Common myeloid progenitor, CD34-positive (primary cell): ENCODE measurements at regions not wholly inside any gene's neighbourhood (a gene's known extent, or its start where the extent isn't known, plus 50 kb on each side); places are given as distances from the start of the nearest gene placed in this dataset.
"Not testable (repeated sequence)": the region's sequence is repeated elsewhere in the genome, so short reads cannot be mapped to it uniquely, and the experiment has no call there.

Experiments
- CTCF ChIA-PET: fragments of 350-600 bp; sonication (Branson Sonifier 250); formaldehyde crosslinking; loops from one replicate; lab custom pipeline; 2021; ENCODE audit warnings: antibody characterized with exemption; lab: Charles Lee
- POLR2A ChIA-PET: fragments of 350-600 bp; sonication (Branson Sonifier 250); formaldehyde crosslinking; loops from one replicate; lab custom pipeline; 2021; ENCODE audit warnings: antibody characterized with exemption; lab: Charles Lee
- DNase-seq, 3 donors: peaks; one replicate each; pipeline versions ENCODE4 v3.0.0 to v3.0.0-alpha.2; 2013
- H3K27ac ChIP-seq, 2 experiments: 1 replicate in 1 of 2; 2 replicates in 1 of 2; pipeline ENCODE4 v1.7.0; 2013; ENCODE audit warnings: inconsistent platforms in 2 of 2, low read length in 2 of 2, mild to moderate bottlenecking in 2 of 2, low read depth in 1 of 2, moderate library complexity in 1 of 2; ENCODE audit not compliant: severe bottlenecking in 2 of 2, insufficient read depth in 1 of 2, poor library complexity in 1 of 2
- H3K27me3 ChIP-seq, 5 experiments: replicated peaks in 2 of 5; 1 replicate in 3 of 5; 2 replicates in 2 of 5; pipeline versions ENCODE4 v1.6.1 to v1.7.0; 2013; ENCODE audit warnings: low read length in 4 of 5, mild to moderate bottlenecking in 2 of 5, moderate library complexity in 2 of 5, inconsistent platforms in 1 of 5; ENCODE audit not compliant: insufficient read depth in 5 of 5, control insufficient read depth in 4 of 5
- H3K36me3 ChIP-seq, 4 experiments: 1 replicate in 2 of 4; 2 replicates in 2 of 4; pipeline versions ENCODE4 v1.6.1 to v1.7.0; 2013; ENCODE audit warnings: low read length in 3 of 4, control low read depth in 1 of 4, mild to moderate bottlenecking in 1 of 4; ENCODE audit not compliant: control insufficient read depth in 4 of 4, insufficient read depth in 4 of 4
- H3K4me1 ChIP-seq, 4 experiments: 1 replicate in 3 of 4; 2 replicates in 1 of 4; pipeline versions ENCODE4 v1.6.1 to v1.7.1; 2013; ENCODE audit warnings: low read length in 3 of 4, mild to moderate bottlenecking in 3 of 4, control low read depth in 1 of 4, inconsistent platforms in 1 of 4, moderate library complexity in 1 of 4; ENCODE audit not compliant: control insufficient read depth in 4 of 4, insufficient read depth in 4 of 4; ENCODE audit errors: control extremely low read depth in 1 of 4
- H3K4me3 ChIP-seq, 7 experiments: 1 replicate in 4 of 7; 2 replicates in 3 of 7; pipeline versions ENCODE4 v1.5.1 to v1.7.0; 2013; ENCODE audit warnings: mild to moderate bottlenecking in 7 of 7, low read length in 6 of 7, moderate library complexity in 6 of 7, inconsistent platforms in 2 of 7, low read depth in 2 of 7, control low read depth in 1 of 7; ENCODE audit not compliant: insufficient read depth in 4 of 7, control insufficient read depth in 1 of 7; ENCODE audit errors: extremely low read depth in 1 of 7
- H3K9me3 ChIP-seq, 5 experiments: 1 replicate in 4 of 5; 2 replicates in 1 of 5; pipeline versions ENCODE4 v1.6.1 to v1.7.1; 2013; ENCODE audit warnings: low read length in 4 of 5, mild to moderate bottlenecking in 2 of 5, inconsistent platforms in 1 of 5, low read depth in 1 of 5, moderate library complexity in 1 of 5; ENCODE audit not compliant: control insufficient read depth in 4 of 5, insufficient read depth in 2 of 5; ENCODE audit errors: control extremely low read depth in 1 of 5
- WGBS: methylation state at CpG from one replicate; pipeline ENCODE4 v1.1.5; 2013; ENCODE audit not compliant: insufficient coverage; 5-methylcytosine and 5-hydroxymethylcytosine counted together

DNA sequence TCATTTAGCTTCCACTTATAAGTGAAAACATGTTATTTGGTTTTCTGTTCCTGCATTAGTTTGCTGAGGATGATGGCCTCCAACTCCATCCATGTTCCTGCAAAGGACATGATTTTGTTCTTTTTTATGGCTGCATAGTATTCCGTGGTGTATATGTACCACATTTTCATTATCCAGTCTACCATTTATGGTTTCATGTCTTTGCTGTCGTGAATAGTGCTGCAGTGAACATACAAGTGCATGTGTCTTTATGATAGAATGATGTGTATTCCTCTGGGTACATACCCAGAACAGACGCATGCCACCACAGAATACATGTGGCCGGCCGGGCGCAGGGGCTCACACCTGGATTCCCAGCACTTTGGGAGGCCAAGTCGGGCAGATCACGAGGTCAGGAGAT, 247.7 kb upstream of the SULF2 start:
- 100% methylated on average over 1 of the region's 8 CpGs for WGBS
- H3K4me1 ChIP-seq, H3K9me3 ChIP-seq, H3K27me3 ChIP-seq, POLR2A ChIA-PET, H3K27ac ChIP-seq, CTCF ChIA-PET, H3K4me3 ChIP-seq, H3K36me3 ChIP-seq, DNase-seq: not testable (repeated sequence)

DNA sequence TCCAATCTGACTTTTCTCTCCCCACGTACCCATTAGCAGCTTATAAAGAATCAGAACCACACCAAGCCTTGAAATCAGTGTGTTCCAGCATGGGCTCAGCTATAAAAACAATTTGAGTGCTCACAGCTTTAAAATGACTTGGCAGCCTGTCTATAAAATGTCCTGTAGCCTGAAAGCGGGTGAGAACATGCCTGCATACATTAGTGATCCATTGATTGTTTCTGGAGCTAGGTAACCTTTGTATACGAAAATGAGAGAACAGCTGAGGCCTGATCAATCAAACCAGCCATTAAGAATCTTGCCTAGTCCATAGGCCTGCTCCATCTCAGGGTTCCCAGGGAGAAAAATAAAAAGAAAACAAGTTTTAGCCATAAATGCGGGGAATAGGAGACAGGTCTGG, 245.8 kb upstream of the SULF2 start:
- WGBS, result 92% methylated on average over 4 of the region's 4 CpGs
- Histone ChIP-seq H3K4me1 (no peaks in the 10 kb centered on the region), H3K27ac (no peak overlapping the region)

DNA sequence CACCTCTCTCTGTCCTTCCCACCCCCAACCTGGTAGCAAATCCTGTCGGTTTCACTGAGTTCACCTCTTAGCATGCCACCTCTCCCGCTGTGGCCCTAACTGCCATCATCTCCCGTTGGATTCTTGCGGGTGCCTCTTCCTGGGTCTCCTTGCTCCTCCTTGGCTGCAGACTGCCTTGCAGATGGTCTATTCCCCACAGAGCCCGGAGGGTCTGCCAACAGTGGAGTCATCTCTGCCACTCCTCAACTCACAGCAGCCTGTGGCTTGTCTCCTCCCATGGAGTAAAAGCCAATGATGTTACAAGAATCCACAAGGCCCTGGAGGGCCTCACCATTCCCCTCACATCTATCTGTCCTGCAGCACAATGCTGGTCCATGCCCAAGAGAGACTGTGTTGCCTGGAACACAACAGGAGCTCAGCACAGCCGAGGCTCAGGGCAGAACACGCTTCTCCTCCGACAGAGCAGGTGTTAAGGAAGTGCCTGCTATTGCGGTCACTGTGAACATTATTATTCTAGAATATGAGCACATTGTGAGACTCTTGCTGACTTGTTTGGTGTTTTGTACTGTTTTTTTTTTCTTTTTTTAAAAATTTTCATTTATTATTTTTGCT, 241.8 kb upstream of the SULF2 start:
- Histone ChIP-seq H3K4me1 (no peaks in the 10 kb centered on the region), H3K9me3 (peaks cover 0 to 9% (median 0%) of the 10 kb centered on the region in 5 experiments), H3K27ac (no peak overlapping the region), H3K27me3 (peaks cover 0 to 10% (median 2%) of the 10 kb centered on the region in 5 experiments), H3K36me3 (no peaks in the 10 kb centered on the region), H3K4me3 (no peak overlapping the region)
- WGBS, result 95% methylated on average over 5 of the region's 9 CpGs
- no peak for DNase-seq
- ChIA-PET CTCF (no interaction called here), POLR2A (no interaction called here)

More for the DNA sequence above, 245.8 kb upstream of the SULF2 start:
- H3K9me3 ChIP-seq, result no peaks in the 10 kb centered on the region
- DNase-seq, result no peak
- ChIA-PET POLR2A (no interaction called here), CTCF (no interaction called here)
- peaks cover 0 to 3% (median 2%) of the 10 kb centered on the region in 5 experiments for H3K27me3 ChIP-seq
- H3K4me3 ChIP-seq, result no peak overlapping the region
- H3K36me3 ChIP-seq, result no peaks in the 10 kb centered on the region

DNA sequence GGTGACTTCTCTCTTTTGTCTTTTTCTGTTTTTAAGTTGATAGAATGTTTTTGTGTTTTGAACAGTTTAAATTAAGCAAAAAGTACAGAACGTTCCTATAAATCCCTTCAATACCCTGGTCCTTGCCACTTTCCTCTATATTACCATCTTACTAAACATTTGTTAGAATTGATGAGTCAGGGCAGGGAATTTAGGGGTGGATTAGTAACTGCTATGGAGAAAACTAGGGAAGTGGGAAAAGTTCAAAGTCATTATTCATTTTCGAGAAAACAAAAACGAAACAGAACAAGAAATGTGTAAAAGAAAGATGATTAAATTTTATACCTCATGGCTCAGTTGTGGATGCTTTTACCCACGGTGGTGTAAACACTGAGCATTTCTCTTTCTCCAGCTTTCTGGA, 240.4 kb upstream of the SULF2 start:
- H3K4me1 ChIP-seq, result no peaks in the 10 kb centered on the region
- H3K36me3 ChIP-seq, result no peaks in the 10 kb centered on the region
- ChIA-PET CTCF (interaction anchor here (1.0 kb wide), 1 partner anchor 10 kb away, joined by 3 read pairs; no protein-coding TSS in a partner anchor), POLR2A (no interaction called here)
- WGBS, result 80% methylated on average over 1 of the region's 4 CpGs
- H3K27me3 ChIP-seq, result peaks cover 0 to 8% (median 2%) of the 10 kb centered on the region in 5 experiments
- H3K4me3 ChIP-seq, result no peak overlapping the region
- DNase-seq, result no peak
- H3K27ac ChIP-seq, result no peak overlapping the region
- peaks cover 0 to 10% (median 0%) of the 10 kb centered on the region in 5 experiments for H3K9me3 ChIP-seq

DNA sequence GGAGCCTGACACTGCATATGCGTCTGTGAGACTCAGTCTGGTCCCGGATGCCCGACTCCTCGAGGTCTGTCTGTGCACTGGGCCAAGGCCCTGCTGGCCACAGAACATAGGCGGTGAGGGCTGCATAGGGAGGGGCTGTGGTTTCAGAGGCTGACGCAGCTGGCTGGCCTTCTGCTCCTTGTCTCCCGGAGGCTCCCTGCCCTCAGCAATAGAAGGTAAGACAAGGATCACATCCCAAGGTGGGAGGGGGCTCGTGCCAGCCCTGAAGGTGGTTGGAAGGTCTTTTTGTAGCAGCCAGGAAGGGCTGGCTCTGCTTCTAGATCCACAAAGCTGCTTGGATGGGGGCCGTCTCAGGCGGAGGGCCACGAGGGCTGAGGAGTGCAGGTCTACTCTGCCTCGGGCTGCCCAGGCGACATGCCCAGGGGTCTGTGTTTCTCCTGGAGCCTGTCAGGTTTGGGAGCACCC, 239.8 kb upstream of the SULF2 start:
- peaks cover 0 to 10% (median 0%) of the 10 kb centered on the region in 5 experiments for H3K9me3 ChIP-seq
- H3K27me3 ChIP-seq, result peaks cover 0 to 8% (median 0%) of the 10 kb centered on the region in 5 experiments
- no peak overlapping the region for H3K27ac ChIP-seq
- no peak for DNase-seq
- CTCF ChIA-PET, result no interaction called here
- no peak overlapping the region for H3K4me3 ChIP-seq
- H3K4me1 ChIP-seq, result no peaks in the 10 kb centered on the region
- POLR2A ChIA-PET, result no interaction called here
- 94% methylated on average over 10 of the region's 13 CpGs for WGBS
- no peaks in the 10 kb centered on the region for H3K36me3 ChIP-seq

DNA sequence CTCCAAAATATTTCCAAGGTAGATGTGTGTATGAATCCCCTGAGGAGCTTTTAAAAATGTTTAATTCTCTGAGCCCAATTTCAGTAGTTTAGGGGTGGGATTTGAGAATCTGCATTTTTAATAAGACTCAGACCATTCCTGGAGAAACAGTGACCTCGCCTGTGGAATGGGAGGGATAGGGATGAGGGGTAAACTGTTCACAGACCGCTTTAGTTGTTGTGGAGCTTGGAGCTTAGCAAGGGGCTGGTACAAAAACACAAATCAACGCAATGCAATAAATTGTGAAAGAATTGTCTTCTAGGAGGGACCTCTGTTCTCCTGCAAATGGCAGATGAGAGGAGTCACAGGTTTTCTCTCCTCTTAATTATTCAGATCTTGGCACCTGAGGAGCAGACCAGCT, 239.3 kb upstream of the SULF2 start:
- Histone ChIP-seq H3K36me3 (no peaks in the 10 kb centered on the region), H3K4me3 (no peak overlapping the region), H3K27ac (no peak overlapping the region), H3K27me3 (peaks cover 0 to 8% (median 0%) of the 10 kb centered on the region in 5 experiments), H3K9me3 (peaks cover 0 to 10% (median 0%) of the 10 kb centered on the region in 5 experiments), H3K4me1 (no peaks in the 10 kb centered on the region)
- CTCF ChIA-PET, result no interaction called here
- no peak for DNase-seq
- 81% methylated on average over 3 of the region's 3 CpGs for WGBS
- POLR2A ChIA-PET, result no interaction called here

DNA sequence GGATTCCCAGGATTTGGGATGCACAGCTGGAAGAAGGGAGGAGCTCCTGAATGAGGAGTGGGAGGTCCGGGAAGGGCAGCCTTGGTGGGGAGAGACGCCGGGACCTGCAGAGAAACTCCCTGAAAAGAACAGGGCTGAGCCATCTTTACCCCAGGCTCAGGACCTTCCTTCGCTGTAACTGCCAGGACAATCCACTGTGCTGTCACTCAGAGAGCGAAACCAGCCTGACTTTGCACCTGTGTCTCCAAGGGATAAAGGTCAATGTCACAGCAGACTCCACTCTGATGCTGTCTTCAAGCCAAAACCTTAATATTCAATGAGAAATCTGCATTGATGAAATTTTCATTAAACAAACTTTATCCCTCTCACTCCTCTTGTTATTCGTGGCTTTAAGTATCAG, 235.4 kb upstream of the SULF2 start:
- DNase-seq, H3K36me3 ChIP-seq, H3K27ac ChIP-seq, CTCF ChIA-PET, H3K27me3 ChIP-seq, POLR2A ChIA-PET, H3K4me3 ChIP-seq, H3K4me1 ChIP-seq: not testable (repeated sequence)
- 100% methylated on average over 6 of the region's 6 CpGs for WGBS
- H3K9me3 ChIP-seq, result peaks cover 0 to 10% (median 2%) of the 10 kb centered on the region in 5 experiments
